Mucosa of descending colon (tissue), 3 donors: ENCODE measurements at regions not wholly inside any gene's neighbourhood (a gene's known extent, or its start where the extent isn't known, plus 50 kb on each side); places are given as distances from the start of the nearest gene placed in this dataset.
A peak's percentile ranks its signal among the peaks of the same experiment; 100 is the strongest.

Experiments
- ATAC-seq: fragments of 200-7000 bp; cut with Tn5 transposase; one replicate; pipeline ENCODE4 v1.9.1; 2020; ENCODE audit warnings: mild to moderate bottlenecking, moderate library complexity
- DNase-seq, 3 donors: peaks; one replicate each; pipeline ENCODE4 v3.0.0-alpha.2; 2020
- H3K36me3 ChIP-seq: fragments of 200-600 bp; one replicate; pipeline ENCODE4 v1.8.0; 2021; ENCODE audit warnings: low read depth, mild to moderate bottlenecking
- H3K4me1 ChIP-seq: fragments of 200-600 bp; one replicate; pipeline ENCODE4 v1.8.0; 2021; ENCODE audit warnings: low read depth, mild to moderate bottlenecking
- H3K4me3 ChIP-seq: fragments of 200-600 bp; one replicate; pipeline ENCODE4 v1.8.0; 2021; ENCODE audit warnings: mild to moderate bottlenecking
- H3K9me3 ChIP-seq: fragments of 200-600 bp; one replicate; pipeline ENCODE4 v1.8.0; 2021; ENCODE audit warnings: mild to moderate bottlenecking
- intact Hi-C, 2 donors: fragments of 100-400 bp; cut with DNase I in 1 of 2; cut with micrococcal nuclease in 1 of 2; formaldehyde crosslinking; loops; one replicate each; pipeline versions ENCODE4 v1.11.0 to v1.11.1; 2022; cut with DNase I, micrococcal nuclease
- TF ChIP-seq, protein P1 (sequence below): fragments of 200-600 bp; IDR thresholded peaks from one replicate; pipeline ENCODE4 v1.8.0; 2022; ENCODE audit warnings: antibody characterized with exemption, mild to moderate bottlenecking
- donor health status: DM: no; HTN: no; CAD: no; lungs with moderate emphysema.
- donor health status: DM: no; HTN: no; CAD: no.
- donor health status: DM: no; HTN: yes; CAD: no.

DNA sequence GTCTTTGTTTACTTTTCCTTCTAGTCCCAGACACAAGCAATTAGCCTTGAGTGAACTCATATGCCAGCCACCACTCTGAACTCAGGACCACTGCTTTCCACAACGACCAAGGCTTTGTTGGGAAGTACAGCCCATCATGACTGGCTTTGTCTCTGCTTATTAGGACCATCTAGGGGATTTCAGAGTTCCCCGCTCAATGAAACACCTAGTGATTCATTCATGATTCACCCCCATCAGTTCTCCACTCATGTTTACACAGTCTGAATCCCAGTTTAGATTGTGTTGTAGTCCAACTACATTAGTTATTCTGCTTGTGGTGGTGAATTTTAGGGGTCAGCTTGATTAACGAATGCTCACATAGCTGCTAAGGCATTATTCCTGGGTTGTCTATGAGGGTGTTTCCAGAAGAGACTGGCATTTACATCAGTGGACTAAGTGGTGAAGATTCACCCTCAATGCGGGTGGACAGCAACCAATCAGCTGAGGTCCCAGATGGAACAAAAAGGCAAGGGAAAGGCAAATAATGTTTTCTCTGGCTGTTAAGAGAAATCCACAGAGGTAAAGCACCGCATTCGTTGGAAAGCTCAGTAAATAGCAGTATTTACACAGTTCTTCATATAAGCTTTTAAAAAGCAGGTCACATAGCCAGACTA is 122.7 kb downstream of the RGS21 start:
- Histone ChIP-seq H3K36me3 (no peaks in the 10 kb centered on the region), H3K9me3 (no peaks in the 10 kb centered on the region), H3K4me3 (no peak overlapping the region), H3K4me1 (no peaks in the 10 kb centered on the region)
- TF ChIP-seq, protein P1, sequence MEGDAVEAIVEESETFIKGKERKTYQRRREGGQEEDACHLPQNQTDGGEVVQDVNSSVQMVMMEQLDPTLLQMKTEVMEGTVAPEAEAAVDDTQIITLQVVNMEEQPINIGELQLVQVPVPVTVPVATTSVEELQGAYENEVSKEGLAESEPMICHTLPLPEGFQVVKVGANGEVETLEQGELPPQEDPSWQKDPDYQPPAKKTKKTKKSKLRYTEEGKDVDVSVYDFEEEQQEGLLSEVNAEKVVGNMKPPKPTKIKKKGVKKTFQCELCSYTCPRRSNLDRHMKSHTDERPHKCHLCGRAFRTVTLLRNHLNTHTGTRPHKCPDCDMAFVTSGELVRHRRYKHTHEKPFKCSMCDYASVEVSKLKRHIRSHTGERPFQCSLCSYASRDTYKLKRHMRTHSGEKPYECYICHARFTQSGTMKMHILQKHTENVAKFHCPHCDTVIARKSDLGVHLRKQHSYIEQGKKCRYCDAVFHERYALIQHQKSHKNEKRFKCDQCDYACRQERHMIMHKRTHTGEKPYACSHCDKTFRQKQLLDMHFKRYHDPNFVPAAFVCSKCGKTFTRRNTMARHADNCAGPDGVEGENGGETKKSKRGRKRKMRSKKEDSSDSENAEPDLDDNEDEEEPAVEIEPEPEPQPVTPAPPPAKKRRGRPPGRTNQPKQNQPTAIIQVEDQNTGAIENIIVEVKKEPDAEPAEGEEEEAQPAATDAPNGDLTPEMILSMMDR = no peak
- intact Hi-C loops = no loop called here
- ATAC-seq = peak; percentile 41
- DNase-seq = no peak

DNA sequence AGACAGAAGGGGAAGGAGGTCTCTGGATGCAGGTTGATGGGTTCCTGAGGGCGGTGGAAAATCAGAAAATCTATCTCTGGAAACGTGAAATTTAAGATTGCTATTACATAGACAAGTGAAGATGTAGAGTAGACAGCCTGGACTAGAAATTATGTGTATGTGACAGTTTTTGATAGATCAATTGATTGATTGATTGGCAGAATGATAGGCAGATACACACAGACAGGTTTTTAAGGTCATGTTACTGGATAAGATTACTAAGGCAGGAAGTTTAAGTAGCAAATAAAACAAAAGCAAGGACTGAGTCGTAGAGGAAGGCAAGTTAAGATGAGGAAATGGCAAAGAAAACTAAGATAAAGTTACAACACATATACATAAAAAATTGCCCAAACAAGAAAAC is 124.7 kb downstream of the RGS21 start:
- Histone ChIP-seq H3K9me3 (no peaks in the 10 kb centered on the region), H3K4me3 (no peak overlapping the region), H3K4me1 (no peaks in the 10 kb centered on the region), H3K36me3 (no peaks in the 10 kb centered on the region)
- TF ChIP-seq, protein P1 = no peak
- no peak for ATAC-seq
- no peak for DNase-seq
- intact Hi-C loops = no loop called here

DNA sequence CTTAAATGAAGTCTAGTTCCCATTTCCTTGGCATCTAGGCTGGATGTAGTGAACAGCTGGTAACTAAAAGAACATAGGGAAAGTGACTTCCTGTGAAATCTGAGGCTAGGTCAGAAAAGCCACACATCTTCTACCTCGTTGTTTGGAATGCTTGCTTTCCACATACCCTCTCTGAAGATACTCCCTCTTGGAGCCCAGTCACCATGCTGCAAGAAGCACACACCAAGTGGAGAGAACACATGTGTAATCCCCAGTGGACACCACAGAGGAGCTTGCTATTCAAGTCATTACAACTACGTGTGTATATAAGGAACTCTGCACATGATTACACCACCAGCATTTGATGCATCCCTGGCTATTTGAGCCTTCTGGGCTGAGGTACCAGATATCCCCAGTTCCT is 125.9 kb downstream of the RGS21 start:
- ATAC-seq = no peak
- intact Hi-C loops = no loop called here

DNA sequence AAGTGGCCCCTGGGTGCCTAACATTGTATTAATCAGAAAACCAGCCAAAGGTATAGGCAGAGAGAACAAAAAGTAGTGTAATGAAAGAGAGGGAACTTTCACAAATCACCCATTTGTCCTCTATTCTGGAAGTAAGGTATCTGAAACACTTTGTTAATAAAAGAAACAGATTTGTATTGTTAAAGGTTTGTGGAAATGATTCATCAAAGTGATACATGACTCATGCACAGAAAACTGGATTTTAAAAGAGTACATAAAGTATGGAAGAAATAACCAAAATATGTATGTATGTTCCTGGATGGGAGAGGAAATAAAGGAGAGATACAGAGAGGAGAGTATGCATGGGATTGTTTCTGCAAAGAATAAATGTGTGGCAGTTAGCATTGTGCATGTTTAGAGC is 126.8 kb downstream of the RGS21 start:
- TF ChIP-seq, protein P1 = no peak
- intact Hi-C loops = no loop called here

More for the DNA sequence above, 125.9 kb downstream of the RGS21 start:
- DNase-seq = no peak
- no peaks in the 10 kb centered on the region for H3K9me3 ChIP-seq
- TF ChIP-seq, protein P1 = no peak
- H3K4me1 ChIP-seq = no peaks in the 10 kb centered on the region
- H3K36me3 ChIP-seq = no peaks in the 10 kb centered on the region
- no peak overlapping the region for H3K4me3 ChIP-seq

DNA sequence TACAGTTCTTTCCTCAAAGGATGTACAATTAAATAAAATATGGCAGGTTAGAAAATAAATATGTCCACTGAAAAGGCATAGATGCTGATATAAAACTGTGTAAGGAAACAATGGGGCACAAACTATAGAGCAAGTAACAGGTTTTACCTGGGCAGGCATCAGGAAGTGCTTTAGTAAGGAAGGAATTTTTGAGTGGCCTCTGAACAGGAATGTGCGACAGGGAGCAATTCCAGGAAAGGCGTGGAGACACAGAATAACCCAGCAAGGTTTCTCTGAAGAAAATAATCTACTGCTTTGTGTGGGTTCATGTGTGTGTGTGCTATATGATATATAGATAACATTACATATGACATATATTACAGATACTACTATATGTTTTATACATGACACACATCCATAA is 128.4 kb downstream of the RGS21 start:
- ATAC-seq = no peak
- Histone ChIP-seq H3K36me3 (no peaks in the 10 kb centered on the region), H3K4me1 (no peaks in the 10 kb centered on the region), H3K4me3 (no peak overlapping the region), H3K9me3 (no peaks in the 10 kb centered on the region)
- intact Hi-C loops = no loop called here
- TF ChIP-seq, protein P1 = no peak
- DNase-seq = no peak

More for the DNA sequence above, 126.8 kb downstream of the RGS21 start:
- ATAC-seq (no peak), DNase-seq (no peak)
- Histone ChIP-seq H3K4me1 (no peaks in the 10 kb centered on the region), H3K9me3 (no peaks in the 10 kb centered on the region), H3K36me3 (no peaks in the 10 kb centered on the region), H3K4me3 (no peak overlapping the region)
